ENCODE measurements at regions not wholly inside any gene's neighbourhood (a gene's known extent, or its start where the extent isn't known, plus 50 kb on each side); places are given as distances from the start of the nearest gene placed in this dataset.

- Histone ChIP-seq H3K27ac (ENCODE audit: low read depth, low read length) (no peak overlapping the region), H3K4me3 (ENCODE audit: low read depth, low read length) (no peak overlapping the region)
Measured at GRCh38 chr3:29145360-29145759, 135.5 kb upstream of the RBMS3 start.

GRCh38 chr3:29152379-29152778, 128.5 kb upstream of the RBMS3 start:
- no peaks in the 10 kb centered on the region for H3K27me3 ChIP-seq (ENCODE audit: control insufficient read depth, insufficient read depth, low read length)
- H3K27ac ChIP-seq (ENCODE audit: low read depth, low read length) = no peak overlapping the region
- H3K9ac ChIP-seq (ENCODE audit: low read depth, low read length) = no peak overlapping the region
- no peaks in the 10 kb centered on the region for H3K36me3 ChIP-seq (ENCODE audit: control insufficient read depth, insufficient read depth, low read length)
- no peak overlapping the region for H3K4me3 ChIP-seq (ENCODE audit: low read depth, low read length)
- H3K4me1 ChIP-seq (ENCODE audit: control insufficient read depth, insufficient read depth, low read length) = peaks cover 13% of the 10 kb centered on the region
- no peaks in the 10 kb centered on the region for H3K9me3 ChIP-seq (ENCODE audit: control insufficient read depth, insufficient read depth, low read length)

More at GRCh38 chr3:29145360-29145759, 135.5 kb upstream of the RBMS3 start:
- Histone ChIP-seq H3K9me3 (ENCODE audit: control insufficient read depth, insufficient read depth, low read length) (no peaks in the 10 kb centered on the region), H3K4me1 (ENCODE audit: control insufficient read depth, insufficient read depth, low read length) (peaks cover 22% of the 10 kb centered on the region), H3K36me3 (ENCODE audit: control insufficient read depth, insufficient read depth, low read length) (no peaks in the 10 kb centered on the region), H3K9ac (ENCODE audit: low read depth, low read length) (no peak overlapping the region), H3K27me3 (ENCODE audit: control insufficient read depth, insufficient read depth, low read length) (no peaks in the 10 kb centered on the region)

- Histone ChIP-seq H3K36me3 (ENCODE audit: control insufficient read depth, insufficient read depth, low read length) (no peaks in the 10 kb centered on the region), H3K4me3 (ENCODE audit: low read depth, low read length) (no peak overlapping the region), H3K27me3 (ENCODE audit: control insufficient read depth, insufficient read depth, low read length) (no peaks in the 10 kb centered on the region), H3K27ac (ENCODE audit: low read depth, low read length) (no peak overlapping the region), H3K4me1 (ENCODE audit: control insufficient read depth, insufficient read depth, low read length) (peaks cover 13% of the 10 kb centered on the region), H3K9ac (ENCODE audit: low read depth, low read length) (no peak overlapping the region), H3K9me3 (ENCODE audit: control insufficient read depth, insufficient read depth, low read length) (no peaks in the 10 kb centered on the region)
Measured at GRCh38 chr3:29153811-29154210, 127.1 kb upstream of the RBMS3 start.

GRCh38 chr3:29156086-29156715, 124.7 kb upstream of the RBMS3 start:
- Histone ChIP-seq H3K4me1 (ENCODE audit: control insufficient read depth, insufficient read depth, low read length) (peaks cover 13% of the 10 kb centered on the region), H3K27ac (ENCODE audit: low read depth, low read length) (no peak overlapping the region), H3K4me3 (ENCODE audit: low read depth, low read length) (no peak overlapping the region), H3K36me3 (ENCODE audit: control insufficient read depth, insufficient read depth, low read length) (no peaks in the 10 kb centered on the region), H3K27me3 (ENCODE audit: control insufficient read depth, insufficient read depth, low read length) (no peaks in the 10 kb centered on the region), H3K9me3 (ENCODE audit: control insufficient read depth, insufficient read depth, low read length) (no peaks in the 10 kb centered on the region), H3K9ac (ENCODE audit: low read depth, low read length) (no peak overlapping the region)

GRCh38 chr3:29164825-29165224, 116.0 kb upstream of the RBMS3 start:
- H3K36me3 ChIP-seq (ENCODE audit: control insufficient read depth, insufficient read depth, low read length) = no peaks in the 10 kb centered on the region
- H3K4me1 ChIP-seq (ENCODE audit: control insufficient read depth, insufficient read depth, low read length) = 0 out of 2 replicates have a peak, but pooled peaks cover 4% of the 10 kb centered on the region
- H3K9me3 ChIP-seq (ENCODE audit: control insufficient read depth, insufficient read depth, low read length) = no peaks in the 10 kb centered on the region
- H3K4me3 ChIP-seq (ENCODE audit: low read depth, low read length) = no peak overlapping the region
- no peak overlapping the region for H3K27ac ChIP-seq (ENCODE audit: low read depth, low read length)
- no peaks in the 10 kb centered on the region for H3K27me3 ChIP-seq (ENCODE audit: control insufficient read depth, insufficient read depth, low read length)
- H3K9ac ChIP-seq (ENCODE audit: low read depth, low read length) = no peak overlapping the region

GRCh38 chr3:29167180-29167579, 113.7 kb upstream of the RBMS3 start:
- H3K27me3 ChIP-seq (ENCODE audit: control insufficient read depth, insufficient read depth, low read length) = no peaks in the 10 kb centered on the region
- H3K9me3 ChIP-seq (ENCODE audit: control insufficient read depth, insufficient read depth, low read length) = no peaks in the 10 kb centered on the region
- 0 out of 2 replicates have a peak, but pooled peaks cover 4% of the 10 kb centered on the region for H3K4me1 ChIP-seq (ENCODE audit: control insufficient read depth, insufficient read depth, low read length)
- H3K4me3 ChIP-seq (ENCODE audit: low read depth, low read length) = no peak overlapping the region
- no peak overlapping the region for H3K9ac ChIP-seq (ENCODE audit: low read depth, low read length)
- no peak overlapping the region for H3K27ac ChIP-seq (ENCODE audit: low read depth, low read length)
- H3K36me3 ChIP-seq (ENCODE audit: control insufficient read depth, insufficient read depth, low read length) = no peaks in the 10 kb centered on the region

GRCh38 chr3:29168081-29168480, 112.8 kb upstream of the RBMS3 start:
- no peaks in the 10 kb centered on the region for H3K36me3 ChIP-seq (ENCODE audit: control insufficient read depth, insufficient read depth, low read length)
- no peaks in the 10 kb centered on the region for H3K9me3 ChIP-seq (ENCODE audit: control insufficient read depth, insufficient read depth, low read length)
- H3K4me1 ChIP-seq (ENCODE audit: control insufficient read depth, insufficient read depth, low read length) = 0 out of 2 replicates have a peak, but pooled peaks cover 4% of the 10 kb centered on the region
- no peaks in the 10 kb centered on the region for H3K27me3 ChIP-seq (ENCODE audit: control insufficient read depth, insufficient read depth, low read length)
- no peak overlapping the region for H3K9ac ChIP-seq (ENCODE audit: low read depth, low read length)
- H3K4me3 ChIP-seq (ENCODE audit: low read depth, low read length) = no peak overlapping the region
- no peak overlapping the region for H3K27ac ChIP-seq (ENCODE audit: low read depth, low read length)

GRCh38 chr3:29168696-29169095, 112.2 kb upstream of the RBMS3 start:
- H3K36me3 ChIP-seq (ENCODE audit: control insufficient read depth, insufficient read depth, low read length) = no peaks in the 10 kb centered on the region
- H3K4me3 ChIP-seq (ENCODE audit: low read depth, low read length) = no peak overlapping the region
- no peak overlapping the region for H3K27ac ChIP-seq (ENCODE audit: low read depth, low read length)
- 0 out of 2 replicates have a peak, but pooled peaks cover 4% of the 10 kb centered on the region for H3K4me1 ChIP-seq (ENCODE audit: control insufficient read depth, insufficient read depth, low read length)
- H3K27me3 ChIP-seq (ENCODE audit: control insufficient read depth, insufficient read depth, low read length) = no peaks in the 10 kb centered on the region
- H3K9ac ChIP-seq (ENCODE audit: low read depth, low read length) = no peak overlapping the region
- H3K9me3 ChIP-seq (ENCODE audit: control insufficient read depth, insufficient read depth, low read length) = no peaks in the 10 kb centered on the region

GRCh38 chr3:29169451-29169850, 111.4 kb upstream of the RBMS3 start:
- Histone ChIP-seq H3K9me3 (ENCODE audit: control insufficient read depth, insufficient read depth, low read length) (no peaks in the 10 kb centered on the region), H3K4me1 (ENCODE audit: control insufficient read depth, insufficient read depth, low read length) (0 out of 2 replicates have a peak, but pooled peaks cover 4% of the 10 kb centered on the region), H3K27ac (ENCODE audit: low read depth, low read length) (no peak overlapping the region), H3K27me3 (ENCODE audit: control insufficient read depth, insufficient read depth, low read length) (no peaks in the 10 kb centered on the region), H3K4me3 (ENCODE audit: low read depth, low read length) (no peak overlapping the region), H3K36me3 (ENCODE audit: control insufficient read depth, insufficient read depth, low read length) (no peaks in the 10 kb centered on the region), H3K9ac (ENCODE audit: low read depth, low read length) (no peak overlapping the region)

- H3K27ac ChIP-seq (ENCODE audit: low read depth, low read length) = no peak overlapping the region
- H3K4me3 ChIP-seq (ENCODE audit: low read depth, low read length) = no peak overlapping the region
- no peaks in the 10 kb centered on the region for H3K27me3 ChIP-seq (ENCODE audit: control insufficient read depth, insufficient read depth, low read length)
- peaks cover 17% of the 10 kb centered on the region; the same call in 1 of the 2 replicates for H3K4me1 ChIP-seq (ENCODE audit: control insufficient read depth, insufficient read depth, low read length)
- no peak overlapping the region for H3K9ac ChIP-seq (ENCODE audit: low read depth, low read length)
- H3K9me3 ChIP-seq (ENCODE audit: control insufficient read depth, insufficient read depth, low read length) = no peaks in the 10 kb centered on the region
- H3K36me3 ChIP-seq (ENCODE audit: control insufficient read depth, insufficient read depth, low read length) = no peaks in the 10 kb centered on the region
Measured at GRCh38 chr3:29171043-29171990, 109.6 kb upstream of the RBMS3 start.

GRCh38 chr3:29176501-29176900, 104.4 kb upstream of the RBMS3 start:
- no peaks in the 10 kb centered on the region for H3K27me3 ChIP-seq (ENCODE audit: control insufficient read depth, insufficient read depth, low read length)
- H3K4me3 ChIP-seq (ENCODE audit: low read depth, low read length) = no peak overlapping the region
- H3K4me1 ChIP-seq (ENCODE audit: control insufficient read depth, insufficient read depth, low read length) = peaks cover 25% of the 10 kb centered on the region
- no peaks in the 10 kb centered on the region for H3K9me3 ChIP-seq (ENCODE audit: control insufficient read depth, insufficient read depth, low read length)
- H3K27ac ChIP-seq (ENCODE audit: low read depth, low read length) = no peak overlapping the region
- H3K9ac ChIP-seq (ENCODE audit: low read depth, low read length) = no peak overlapping the region
- H3K36me3 ChIP-seq (ENCODE audit: control insufficient read depth, insufficient read depth, low read length) = no peaks in the 10 kb centered on the region
